ENCODE measurements at regions not wholly inside any gene's neighbourhood (a gene's known extent, or its start where the extent isn't known, plus 50 kb on each side); places are given as distances from the start of the nearest gene placed in this dataset.

- no peak for DNase-seq
Observed at GRCh38 chr15:60057554-60057953, 53.4 kb downstream of the FOXB1 start.

- DNase-seq, result no peak
Observed at GRCh38 chr15:60059186-60059585, 55.1 kb downstream of the FOXB1 start.

GRCh38 chr15:60061758-60062157, 57.6 kb downstream of the FOXB1 start:
- DNase-seq, result no peak

GRCh38 chr15:60062826-60063225, 58.7 kb downstream of the FOXB1 start:
- DNase-seq, result no peak

- DNase-seq, result no peak
Observed at GRCh38 chr15:60065951-60066350, 61.8 kb downstream of the FOXB1 start.

GRCh38 chr15:60070838-60071493, 66.9 kb downstream of the FOXB1 start:
- DNase-seq, result no peak

GRCh38 chr15:60072826-60073465, 68.8 kb downstream of the FOXB1 start:
- no peak for DNase-seq

GRCh38 chr15:60073466-60073840, 69.3 kb downstream of the FOXB1 start:
- no peak for DNase-seq

GRCh38 chr15:60074181-60074885, 70.2 kb downstream of the FOXB1 start:
- peak in 1 of 2 experiments; percentile 3 for DNase-seq

- no peak for DNase-seq
Observed at GRCh38 chr15:60076045-60076444, 71.9 kb downstream of the FOXB1 start.

GRCh38 chr15:60076582-60077276, 72.6 kb downstream of the FOXB1 start:
- no peak for DNase-seq

GRCh38 chr15:60077581-60078359, 73.7 kb downstream of the FOXB1 start:
- no peak for DNase-seq

GRCh38 chr15:60079210-60079609, 75.1 kb downstream of the FOXB1 start:
- DNase-seq, result no peak

GRCh38 chr15:60081976-60082375, 77.9 kb downstream of the FOXB1 start:
- no peak for DNase-seq

- DNase-seq, result no peak
Observed at GRCh38 chr15:60083318-60083717, 79.2 kb downstream of the FOXB1 start.

- no peak for DNase-seq
Observed at GRCh38 chr15:60086681-60087429, 82.7 kb downstream of the FOXB1 start.

- no peak for DNase-seq
Observed at GRCh38 chr15:60087561-60087960, 83.5 kb downstream of the FOXB1 start.

- no peak for DNase-seq
Observed at GRCh38 chr15:60090747-60091146, 86.6 kb downstream of the FOXB1 start.

- DNase-seq, result no peak
Observed at GRCh38 chr15:60091157-60091556, 87.0 kb downstream of the FOXB1 start.

- no peak for DNase-seq
Observed at GRCh38 chr15:60091911-60092310, 87.8 kb downstream of the FOXB1 start.

- DNase-seq, result peak in 1 of 2 experiments; percentile 36
Observed at GRCh38 chr15:60093273-60094067, 89.4 kb downstream of the FOXB1 start.
